EH (cell line): ENCODE measurements at regions not wholly inside any gene's neighbourhood (a gene's known extent, or its start where the extent isn't known, plus 50 kb on each side); places are given as distances from the start of the nearest gene placed in this dataset.

Experiments
- DNase-seq: peaks from one replicate; pipeline ENCODE4 v3.0.0-alpha.2; 2015; ENCODE audit warnings: low read depth

DNA sequence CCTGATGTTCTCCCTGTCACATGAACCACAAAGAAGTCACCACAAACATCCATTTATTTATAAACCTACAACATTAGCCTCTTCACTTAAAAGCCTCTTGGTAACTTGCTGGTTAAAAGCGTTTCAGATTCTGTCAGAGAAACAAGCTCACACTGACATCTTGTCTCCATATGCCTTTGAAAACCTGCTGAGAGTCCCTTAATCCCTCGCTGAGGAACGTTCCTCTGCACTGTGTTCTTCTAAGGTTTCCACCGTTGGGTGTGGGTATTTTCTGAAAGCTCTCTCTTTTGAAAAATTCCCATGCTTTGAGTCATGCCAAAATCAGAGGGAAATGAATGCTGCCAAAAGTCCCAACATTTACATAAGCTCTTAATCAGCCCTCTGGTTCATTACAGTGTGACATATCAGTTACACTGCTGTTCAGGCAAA lies 149.8 kb downstream of the CCDC34 start:
- DNase-seq, result peak; percentile 96

- no peak for DNase-seq
Observed at GRCh38 chr11:27212248-27212780, 150.7 kb downstream of the CCDC34 start.

GRCh38 chr11:27211370-27212127 lies 151.5 kb downstream of the CCDC34 start:
- DNase-seq, result peak; percentile 29

- DNase-seq, result no peak
Observed at GRCh38 chr11:27210531-27210930, 152.5 kb downstream of the CCDC34 start.

GRCh38 chr11:27209562-27210005 lies 153.4 kb downstream of the CCDC34 start:
- peak; percentile 97 for DNase-seq

DNA sequence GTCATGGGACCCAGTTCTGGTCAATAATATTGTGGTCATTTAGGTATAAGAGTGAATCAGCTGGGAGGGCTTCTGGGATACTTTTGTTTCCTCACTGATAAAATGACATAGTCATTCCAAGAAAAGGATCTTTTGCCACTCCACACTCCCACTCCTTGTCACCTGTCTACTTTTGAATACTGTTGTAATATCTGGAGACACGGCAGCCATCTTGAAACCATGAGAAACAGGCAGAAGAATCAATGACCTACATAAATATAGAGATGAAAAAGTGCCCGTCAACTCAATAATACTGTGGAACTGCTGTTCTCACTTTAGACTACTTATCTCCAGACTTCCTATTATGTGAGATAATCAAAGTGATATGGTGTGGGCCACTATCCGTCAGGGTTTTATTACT lies 154.2 kb downstream of the CCDC34 start:
- no peak for DNase-seq

DNA sequence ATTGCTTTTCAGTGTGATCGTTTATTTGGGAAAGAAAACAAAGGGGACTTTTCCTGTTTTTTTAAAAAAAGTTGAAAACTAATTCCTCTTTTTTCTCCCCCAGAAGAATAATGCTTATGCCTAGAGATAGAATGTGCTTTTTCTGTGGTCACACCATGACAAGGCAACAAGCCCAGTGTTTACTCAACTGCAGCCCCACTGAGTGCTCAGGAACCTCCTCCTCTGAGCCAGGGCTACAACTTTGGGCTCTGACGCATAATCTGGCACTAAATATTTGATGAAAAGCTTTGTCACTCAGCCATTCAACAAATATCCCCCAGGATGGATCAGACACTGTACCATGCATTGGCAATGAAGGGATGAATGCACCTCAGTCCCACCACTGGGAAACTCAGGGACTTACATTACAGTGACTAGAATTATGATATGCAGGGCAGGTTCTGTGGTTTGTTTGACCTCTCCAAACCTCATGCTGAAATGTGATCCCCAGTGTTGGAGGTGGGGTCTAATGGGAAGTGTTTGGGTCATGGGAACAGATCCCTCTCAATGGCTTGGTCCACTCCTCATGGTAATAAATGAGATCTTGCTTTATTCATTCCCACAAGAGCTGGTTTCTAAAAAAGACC lies 155.9 kb downstream of the CCDC34 start:
- peak; percentile 14 for DNase-seq

DNA sequence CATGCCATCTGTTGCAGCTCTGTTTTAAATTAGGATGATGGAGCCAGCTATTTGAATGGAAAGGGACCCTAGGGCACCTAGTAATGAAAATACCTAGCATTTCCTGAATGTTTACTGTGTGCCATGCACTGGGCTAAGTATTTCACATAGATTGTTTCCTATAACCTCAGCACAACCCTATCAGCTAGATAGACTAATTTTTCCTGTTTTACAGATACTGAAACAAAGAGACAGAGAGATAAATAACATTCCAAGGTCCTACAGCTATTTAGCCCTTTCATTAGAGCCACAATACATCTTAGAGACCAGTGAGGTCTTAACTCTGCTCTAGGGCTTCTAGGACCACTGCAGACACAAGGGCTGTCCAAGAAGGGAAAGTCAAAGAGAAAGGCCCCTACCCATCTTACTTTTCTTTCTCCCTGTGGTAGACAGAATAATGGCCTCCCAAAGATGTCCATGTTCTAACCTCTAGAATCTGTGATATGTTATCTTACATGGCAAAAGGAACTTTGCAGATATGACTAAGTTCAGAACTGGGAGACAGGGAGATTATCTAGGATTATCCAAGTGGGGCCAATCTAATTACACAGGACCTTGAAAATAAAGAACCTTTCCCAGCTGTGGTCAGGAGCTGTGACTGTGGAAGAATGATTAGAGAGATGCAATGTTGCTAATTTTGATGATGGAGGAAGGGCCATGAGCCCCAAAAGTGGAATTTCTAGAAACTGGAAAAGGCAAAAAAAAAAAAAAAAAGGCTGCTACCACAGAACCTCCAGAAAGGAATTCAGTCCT lies 157.0 kb downstream of the CCDC34 start:
- no peak for DNase-seq

DNA sequence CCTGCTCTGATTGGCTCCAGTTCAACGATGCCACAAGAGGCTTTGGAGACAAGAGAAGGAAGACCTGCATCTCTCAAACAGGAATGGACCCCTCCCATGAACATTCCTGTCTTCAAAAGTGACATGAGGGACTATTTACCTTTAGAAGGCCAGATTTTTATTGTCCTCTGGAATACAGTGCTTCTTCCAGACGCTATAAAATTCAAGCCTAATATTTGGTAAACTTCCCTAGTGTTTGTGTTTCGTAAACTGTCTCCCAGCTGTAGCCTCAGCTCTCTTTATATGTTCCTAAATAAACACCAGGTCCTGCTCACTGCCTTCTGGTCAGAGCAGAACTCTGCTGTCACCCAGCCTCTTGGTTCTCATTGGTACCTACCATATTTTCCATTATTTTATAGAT lies 157.8 kb downstream of the CCDC34 start:
- DNase-seq, result peak; percentile 23

- DNase-seq, result peak; percentile 35
Observed at GRCh38 chr11:27204529-27204928, 158.5 kb downstream of the CCDC34 start.

DNA sequence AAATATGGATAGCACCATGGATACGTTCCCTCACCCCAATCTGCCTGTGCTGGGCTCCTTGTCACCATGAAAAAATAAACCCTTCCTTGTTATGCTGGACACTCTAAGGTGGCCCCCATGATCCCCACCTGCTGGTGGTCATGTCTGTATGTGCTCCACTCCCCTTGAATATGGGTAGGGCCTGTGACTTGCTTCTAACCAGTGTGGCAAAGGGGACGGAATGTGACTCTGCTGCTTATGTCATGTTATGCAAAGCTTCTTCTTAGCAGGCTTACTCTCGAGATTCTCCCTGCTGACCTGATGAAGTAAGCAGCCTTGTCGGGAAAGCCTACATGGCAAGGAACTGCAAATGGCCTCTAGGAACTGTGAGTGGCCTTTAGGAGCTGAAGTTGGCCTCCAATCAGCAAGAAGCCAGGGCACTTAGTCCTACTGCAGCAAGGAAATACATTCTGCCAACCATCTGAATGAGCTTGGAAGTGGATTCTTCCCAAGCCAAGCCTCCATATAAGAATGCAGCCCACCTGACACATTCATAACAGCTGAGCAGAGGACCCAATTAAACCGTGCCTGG lies 159.9 kb downstream of the CCDC34 start:
- no peak for DNase-seq

DNA sequence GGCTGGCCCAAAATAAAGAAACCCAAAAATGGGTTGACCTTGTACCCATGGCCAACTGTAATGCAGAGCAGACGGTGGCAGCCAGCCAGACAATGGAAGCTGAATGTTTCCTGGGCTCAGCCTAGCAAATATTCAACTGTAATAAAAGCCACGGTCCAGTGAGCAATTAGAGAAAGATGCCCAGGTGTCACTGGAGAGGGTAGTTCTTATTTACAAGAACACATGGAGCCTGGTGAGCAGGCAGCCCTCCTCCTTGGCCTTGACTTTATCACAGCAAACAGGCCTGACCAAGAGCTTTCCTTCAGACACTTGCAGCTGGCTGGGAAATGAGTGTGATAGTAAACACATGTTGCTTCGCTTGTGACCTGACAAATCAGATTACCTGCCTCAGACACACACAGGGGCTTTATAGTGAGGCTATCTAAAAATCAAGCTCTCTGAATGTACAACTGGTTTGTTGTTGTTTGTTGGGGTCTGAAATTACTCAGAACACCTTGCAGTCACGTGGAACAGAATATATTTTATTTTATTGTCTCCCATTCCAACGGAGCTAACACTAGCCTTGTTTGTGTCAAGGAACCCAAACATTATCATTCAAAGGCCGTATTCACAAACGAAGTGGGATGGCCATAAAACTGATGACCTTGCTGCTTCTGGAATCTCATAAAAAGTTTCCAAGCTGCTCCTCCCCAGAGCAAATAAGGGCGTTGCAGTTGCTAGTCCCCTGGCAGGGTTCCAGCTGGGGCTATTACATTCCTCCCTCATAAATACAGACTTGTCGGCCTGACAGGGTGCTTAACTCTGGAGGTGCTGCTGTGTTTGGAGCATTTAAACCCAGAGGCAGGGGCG lies 161.1 kb downstream of the BBOX1 start:
- peak; percentile 97 for DNase-seq

DNA sequence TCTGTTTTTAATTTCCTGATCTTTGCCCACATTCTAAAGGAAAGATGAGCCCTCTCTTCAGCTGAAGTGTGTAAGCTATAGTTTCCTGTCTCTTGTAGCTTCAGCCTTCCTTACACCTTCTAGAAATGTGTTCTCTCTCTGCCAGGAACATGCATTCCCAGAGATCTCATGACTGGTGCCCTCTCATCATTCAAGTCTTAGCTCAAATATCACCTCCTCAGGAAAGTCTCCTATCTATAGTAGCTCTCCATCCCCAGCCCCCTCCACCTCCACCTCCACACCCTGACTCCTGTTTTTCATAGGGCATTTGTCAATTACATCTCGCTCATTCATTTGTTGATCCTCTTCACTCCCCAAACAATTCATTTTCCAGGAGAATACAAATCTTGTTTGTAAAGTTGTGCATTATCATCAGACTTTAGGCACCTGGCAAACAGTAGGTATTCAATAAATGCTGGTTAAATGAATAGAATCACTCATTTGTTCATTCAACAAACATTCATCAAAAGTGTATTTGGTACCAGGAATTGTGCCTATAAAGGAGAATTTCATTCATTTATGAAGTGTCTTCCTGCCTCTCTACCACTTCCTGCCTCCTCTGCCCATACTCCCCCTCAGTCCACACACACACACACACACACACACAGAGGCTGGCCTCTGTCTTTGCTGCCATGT lies 160.3 kb downstream of the BBOX1 start:
- no peak for DNase-seq

DNA sequence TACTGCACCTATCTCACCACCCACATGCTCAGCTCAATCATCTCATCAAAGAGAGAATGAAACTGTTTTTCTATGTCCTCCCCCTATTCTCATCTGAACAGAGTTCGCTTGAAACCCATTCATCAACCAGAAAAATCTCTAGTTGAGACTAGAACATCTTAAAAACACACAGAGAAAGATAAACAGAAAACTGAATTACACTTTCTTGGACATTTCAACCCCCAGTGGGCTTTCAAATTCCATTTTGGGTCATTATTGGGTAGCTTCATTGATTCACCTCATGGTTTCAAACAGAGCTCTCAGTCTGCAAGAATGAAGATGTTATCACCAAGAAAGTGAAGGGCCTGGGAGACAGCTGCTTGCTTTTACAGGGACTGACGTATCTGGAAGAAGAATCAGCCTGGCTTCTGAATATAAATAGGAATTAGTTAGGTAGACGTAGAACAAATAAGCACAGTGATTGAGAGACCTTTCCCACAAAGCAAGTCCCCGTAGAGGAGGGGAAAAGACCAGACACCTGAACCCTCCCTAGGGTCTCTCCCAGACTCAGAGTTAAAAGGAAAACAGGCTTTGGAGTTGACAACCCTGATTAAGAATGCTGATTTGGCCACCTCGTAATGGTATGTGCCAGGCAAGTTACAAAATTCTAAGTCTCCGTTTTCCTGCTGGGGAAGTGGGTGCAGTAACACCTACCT lies 155.7 kb downstream of the BBOX1 start:
- DNase-seq, result peak; percentile 62

DNA sequence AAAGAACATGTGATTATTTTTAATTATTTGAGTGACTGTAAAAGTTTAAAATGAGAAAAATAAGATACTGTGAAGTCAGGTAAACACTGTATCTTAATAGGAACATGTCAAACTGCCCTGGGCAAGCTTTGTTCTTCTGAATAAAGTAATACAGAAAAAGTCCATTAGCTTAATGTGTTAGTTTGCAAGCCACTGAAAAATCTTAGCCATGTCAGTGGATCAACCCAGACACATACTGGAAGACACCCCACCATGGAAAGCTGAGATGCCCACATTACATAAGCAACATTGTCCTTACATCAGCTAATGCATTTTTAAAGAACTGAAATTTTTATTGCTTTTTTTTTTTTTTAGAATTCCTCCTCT lies 155.2 kb downstream of the BBOX1 start:
- no peak for DNase-seq

DNA sequence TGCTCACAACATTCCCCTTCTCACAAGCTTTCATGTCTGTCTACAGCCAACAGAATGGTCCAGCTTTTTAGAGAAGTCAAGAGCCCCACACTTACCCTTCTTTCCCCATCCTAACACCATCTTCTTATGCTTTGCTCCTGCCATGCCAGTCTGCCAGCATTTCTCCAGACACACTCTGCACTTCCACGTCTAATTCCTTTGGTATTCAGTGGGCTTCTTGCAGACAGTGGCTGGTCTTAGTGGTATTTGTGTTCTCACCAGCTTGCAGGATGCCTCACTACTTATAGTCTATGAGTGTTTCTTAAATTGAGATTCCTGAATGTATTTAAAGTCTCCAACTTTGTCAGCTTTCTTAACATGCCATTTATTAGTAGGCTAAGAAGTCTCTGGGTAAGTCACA lies 154.4 kb downstream of the BBOX1 start:
- peak; percentile 54 for DNase-seq

DNA sequence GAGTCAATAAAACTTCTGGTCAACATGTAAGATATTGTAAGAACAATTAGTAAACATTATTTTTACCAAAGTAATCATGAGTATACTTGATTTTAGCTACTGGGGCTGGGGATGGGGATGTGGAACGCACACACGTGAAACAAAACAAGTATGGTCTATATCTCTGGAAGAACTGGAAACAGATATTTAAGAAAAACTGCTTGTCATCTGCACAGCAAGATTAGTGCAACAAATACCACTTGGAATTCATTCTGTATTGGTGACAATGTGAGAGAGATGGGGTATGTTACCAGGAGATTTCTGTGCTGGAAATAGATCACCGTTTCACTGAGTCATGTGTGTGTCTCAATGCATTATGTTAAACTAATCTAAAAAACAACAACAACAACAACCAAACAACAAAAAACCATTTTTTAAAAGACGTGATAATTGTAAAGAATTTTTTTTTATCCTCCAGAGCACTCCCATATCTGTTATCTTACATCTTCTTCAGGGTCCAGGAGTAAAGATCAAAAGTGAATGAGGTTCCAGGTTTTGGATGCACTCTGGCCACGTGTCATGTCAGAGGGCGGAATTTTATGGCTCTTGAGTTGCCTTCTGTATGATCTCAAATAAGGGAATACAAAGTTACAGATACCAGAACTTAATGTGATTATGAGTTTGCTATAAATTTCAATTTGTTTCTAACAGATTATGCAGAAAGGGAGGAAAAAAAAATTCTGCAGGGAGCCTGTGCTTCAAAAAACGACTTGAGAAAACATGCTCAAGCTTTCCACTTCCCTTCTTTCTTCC lies 153.0 kb downstream of the BBOX1 start:
- no peak for DNase-seq

GRCh38 chr11:27192184-27192583 lies 151.6 kb downstream of the BBOX1 start:
- DNase-seq, result no peak

DNA sequence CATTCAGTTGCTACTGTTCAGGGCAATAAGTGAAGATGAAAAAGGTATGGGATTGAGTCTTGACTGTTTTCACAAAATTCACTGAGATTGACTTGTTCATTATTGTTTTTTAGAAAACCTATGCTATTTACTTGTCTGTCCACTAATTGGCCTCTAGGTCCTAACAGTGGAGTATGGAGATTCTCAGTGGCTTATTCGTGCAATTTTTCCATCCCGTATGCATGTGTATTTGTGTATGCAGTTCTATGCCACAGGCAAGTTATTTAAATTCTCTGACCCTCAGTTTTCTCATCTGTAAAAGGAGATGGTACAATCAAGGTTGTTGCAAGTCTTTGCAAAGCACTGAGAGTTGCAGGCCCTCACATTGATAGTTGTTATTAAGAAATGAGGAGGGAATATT lies 151.0 kb downstream of the BBOX1 start:
- no peak for DNase-seq
